HepG2 (cell line): ENCODE measurements at regions not wholly inside any gene's neighbourhood (a gene's known extent, or its start where the extent isn't known, plus 50 kb on each side); places are given as distances from the start of the nearest gene placed in this dataset.

Source experiments
- ATAC-seq: fragments of 200-7000 bp; cut with Tn5 transposase; 3 replicates; pipeline ENCODE4 v1.9.1; 2020; ENCODE audit warnings: mild to moderate bottlenecking, moderate library complexity
- BruUV-seq: library from RNA; stranded (reverse); fragments of 400-500 nt; replicated peaks from 2 replicates; lab custom pipeline; 2021; lab: Mats Ljungman, UMichigan
- CTCF ChIA-PET: fragments of 300-600 bp; formaldehyde crosslinking; extraction: SDS; loops from one replicate; lab custom pipeline; 2021; ENCODE audit warnings: low total read pairs, inconsistent platforms, low intra/inter-chr PET ratio; lab: Yijun Ruan, JAX
- POLR2A ChIA-PET: fragments of 350-600 bp; sonication (Branson Sonifier 250); formaldehyde crosslinking; loops from one replicate; lab custom pipeline; 2020; ENCODE audit warnings: antibody characterized with exemption, inconsistent platforms; lab: Yijun Ruan, JAX
- DNase-seq: peaks from one replicate; pipeline ENCODE4 v3.0.0-alpha.2; 2015; ENCODE audit warnings: low spot score
- FAIRE-seq: peaks from 3 replicates; lab custom pipeline; 2011; peaks lifted over from hg19 to GRCh38; lab: Jason Lieb, UNC
- H2AFZ ChIP-seq: one replicate; pipeline ENCODE4 v1.6.1; 2011; ENCODE audit warnings: low read length, inconsistent platforms
- H3K27ac ChIP-seq: fragments of 300-600 bp; 3 replicates; pipeline ENCODE4 v1.8.0; 2011; ENCODE audit warnings: mixed run types, mild to moderate bottlenecking, mixed read lengths, low read length, inconsistent platforms; ENCODE audit not compliant: insufficient read depth; ENCODE audit errors: extremely low read length
- H3K27me3 ChIP-seq, 2 experiments: fragments of 200-600 bp in 1 of 2; 2 replicates in 1 of 2; 3 replicates in 1 of 2; pipeline versions ENCODE4 v1.6.0 to v1.8.0; 2011; ENCODE audit warnings: low read length in 2 of 2, mild to moderate bottlenecking in 2 of 2, moderate library complexity in 2 of 2, inconsistent platforms in 1 of 2; ENCODE audit not compliant: insufficient read depth in 2 of 2, control insufficient read depth in 1 of 2
- H3K36me3 ChIP-seq, 2 experiments: fragments of 200-600 bp in 1 of 2; replicated peaks in 1 of 2; 2 replicates in 1 of 2; 3 replicates in 1 of 2; pipeline versions ENCODE4 v1.5.1 to v1.8.0; 2011; ENCODE audit warnings: low read length in 2 of 2, inconsistent platforms in 1 of 2; ENCODE audit not compliant: insufficient read depth in 2 of 2, control insufficient read depth in 1 of 2
- H3K4me1 ChIP-seq: 2 replicates; pipeline ENCODE4 v1.5.1; 2012; ENCODE audit warnings: low read length, inconsistent platforms; ENCODE audit not compliant: insufficient read depth
- H3K4me2 ChIP-seq: 2 replicates; pipeline ENCODE4 v1.6.0; 2011; ENCODE audit warnings: low read depth, low read length, inconsistent platforms
- H3K4me3 ChIP-seq, 3 experiments: fragments of 200-600 bp in 1 of 3; sonication (generic), shearing (Covaris generic) in 1 of 3; replicated peaks in 1 of 3; 2 replicates each; pipeline ENCODE4 v1.5.1; 2011 to 2016; ENCODE audit warnings: low read length in 3 of 3, inconsistent platforms in 2 of 3, low read depth in 2 of 3, mild to moderate bottlenecking in 2 of 3, control low read depth in 1 of 3, mixed read lengths in 1 of 3; ENCODE audit not compliant: insufficient read depth in 1 of 3
- H3K79me2 ChIP-seq: one replicate; pipeline ENCODE4 v1.6.1; 2011; ENCODE audit warnings: low read length, inconsistent platforms; ENCODE audit not compliant: insufficient read depth
- H3K9ac ChIP-seq: 2 replicates; pipeline ENCODE4 v1.6.0; 2011; ENCODE audit warnings: mild to moderate bottlenecking, low read depth, low read length, inconsistent platforms; ENCODE audit not compliant: insufficient read depth
- H3K9me3 ChIP-seq: 2 replicates; pipeline ENCODE4 v1.5.1; 2012; ENCODE audit warnings: mild to moderate bottlenecking, low read length
- H4K20me1 ChIP-seq: 2 replicates; pipeline ENCODE4 v1.6.0; 2011; ENCODE audit warnings: inconsistent platforms, mild to moderate bottlenecking, low read length, moderate library complexity; ENCODE audit not compliant: insufficient read depth
- CCDC6 ChIP-seq: sonication (generic); formaldehyde crosslinking; IDR thresholded peaks from 2 replicates; pipeline ENCODE4 v1.8.1; 2022; ENCODE audit warnings: mild to moderate bottlenecking, missing genetic modification reagents, moderate library complexity
- FIP1L1 ChIP-seq: fragments of 200-400 bp; formaldehyde crosslinking; IDR thresholded peaks from 2 replicates; pipeline ENCODE4 v1.6.1; 2018; ENCODE audit warnings: low read depth, mild to moderate bottlenecking, low read length, moderate library complexity, borderline replicate concordance; ENCODE audit not compliant: insufficient read depth
- HNF4G ChIP-seq, 2 experiments: sonication (generic) in 1 of 2; formaldehyde crosslinking in 1 of 2; IDR thresholded peaks; 2 replicates each; pipeline versions ENCODE4 v1.4.0 to v1.6.1; 2011 to 2020; ENCODE audit warnings: borderline replicate concordance in 2 of 2, low read depth in 2 of 2, mild to moderate bottlenecking in 2 of 2, low read length in 1 of 2, missing genetic modification reagents in 1 of 2, moderate library complexity in 1 of 2
- HOXA5 ChIP-seq: sonication (generic); formaldehyde crosslinking; IDR thresholded peaks from 2 replicates; pipeline ENCODE4 v1.4.0; 2020; ENCODE audit warnings: missing genetic modification reagents
- KLF13 ChIP-seq: sonication (generic); formaldehyde crosslinking; IDR thresholded peaks from 2 replicates; pipeline ENCODE4 v1.4.0; 2020; ENCODE audit warnings: mild to moderate bottlenecking, missing genetic modification reagents
- POLR2AphosphoS5 ChIP-seq: IDR thresholded peaks from 2 replicates; pipeline ENCODE4 v1.6.1; 2012; ENCODE audit warnings: low read depth, low read length
- YEATS4 ChIP-seq: sonication (generic); formaldehyde crosslinking; IDR thresholded peaks from 2 replicates; pipeline ENCODE4 v1.4.0; 2020; ENCODE audit warnings: missing genetic modification reagents, borderline replicate concordance
- ZFP37 ChIP-seq: sonication (generic); formaldehyde crosslinking; IDR thresholded peaks from 2 replicates; pipeline ENCODE4 v1.4.0; 2020; ENCODE audit warnings: missing genetic modification reagents, borderline replicate concordance
- ZNF530 ChIP-seq: sonication (generic); formaldehyde crosslinking; IDR thresholded peaks from 2 replicates; pipeline ENCODE4 v1.5.0; 2020; ENCODE audit warnings: low read depth, mild to moderate bottlenecking, missing genetic modification reagents
- ZNF570 ChIP-seq: sonication (generic); formaldehyde crosslinking; IDR thresholded peaks from 2 replicates; pipeline ENCODE4 v1.4.0; 2020; ENCODE audit warnings: mild to moderate bottlenecking, missing genetic modification reagents, borderline replicate concordance
- ZNF597 ChIP-seq: sonication (generic); formaldehyde crosslinking; IDR thresholded peaks from 2 replicates; pipeline ENCODE4 v1.5.0; 2020; ENCODE audit warnings: missing genetic modification reagents
- WGBS: methylation state at CpG from one replicate; pipeline ENCODE4 v1.1.6; 2017; ENCODE audit warnings: low lambda C conversion rate; 5-methylcytosine and 5-hydroxymethylcytosine counted together
- in situ Hi-C: cut with HindIII; loops from 2 replicates; pipeline ENCODE4 v1.10.0; 2017; ENCODE audit warnings: low pct_unique_long_range_greater_than_20kb; ENCODE audit not compliant: extremely low pct_ligation_motif_present
- intact Hi-C: fragments of 100-400 bp; cut with micrococcal nuclease; formaldehyde crosslinking; loops from one replicate; pipeline ENCODE4 v1.10.0; 2022; ENCODE audit not compliant: unreplicated experiment

GRCh38 chr10:88023676-88024075 is 160.3 kb downstream of the PTEN start:
- H2AFZ ChIP-seq, result no peak overlapping the region
- no TSS peak for BruUV-seq
- 0% methylated on average over 1 of the region's 1 CpG for WGBS
- intact Hi-C loops (no loop called here), in situ Hi-C loops (no loop called here)
- no peaks in the 10 kb centered on the region for H3K36me3 ChIP-seq
- CTCF ChIA-PET, result no interaction called here
- H3K27me3 ChIP-seq, result no peaks in the 10 kb centered on the region
- POLR2A ChIA-PET, result no interaction called here
- no peaks in the 10 kb centered on the region for H4K20me1 ChIP-seq
- H3K4me3 ChIP-seq, result no peak overlapping the region
- peaks cover 8% of the 10 kb centered on the region for H3K4me1 ChIP-seq
- TF ChIP-seq POLR2AphosphoS5 (no peak), HNF4G (IDR thresholded peaks at IDR 0.05; ENCODE audit: borderline replicate concordance, low read depth, low read length) (no peak), HNF4G (CRISPR knock-in tag; IDR thresholded peaks at IDR 0.05; ENCODE audit: borderline replicate concordance, low read depth) (no peak), CCDC6 (CRISPR knock-in tag) (no peak), ZNF570 (CRISPR knock-in tag) (no peak), HOXA5 (no peak), KLF13 (no peak)
- no peak overlapping the region for H3K4me2 ChIP-seq
- FAIRE-seq (no peak), ATAC-seq (no peak), DNase-seq (no peak)
- H3K79me2 ChIP-seq, result no peaks in the 10 kb centered on the region
- no peak overlapping the region for H3K9ac ChIP-seq
- no peaks in the 10 kb centered on the region for H3K9me3 ChIP-seq
- no peak overlapping the region for H3K27ac ChIP-seq

- ChIA-PET POLR2A (no interaction called here), CTCF (no interaction called here)
- H3K27me3 ChIP-seq, result no peaks in the 10 kb centered on the region
- no peak overlapping the region for H3K4me3 ChIP-seq
- H3K79me2 ChIP-seq, result no peaks in the 10 kb centered on the region
- no peaks in the 10 kb centered on the region for H3K9me3 ChIP-seq
- no peak overlapping the region for H3K9ac ChIP-seq
- WGBS, result 36% methylated on average over 3 of the region's 3 CpGs
- no peak for DNase-seq
- no peaks in the 10 kb centered on the region for H3K36me3 ChIP-seq
- intact Hi-C loops (no loop called here), in situ Hi-C loops (no loop called here)
- H3K4me1 ChIP-seq, result peaks cover 15% of the 10 kb centered on the region
- no TSS peak for BruUV-seq
- H3K4me2 ChIP-seq, result no peak overlapping the region
- TF ChIP-seq YEATS4 (no peak), ZNF597 (no peak), ZFP37 (no peak), FIP1L1 (no peak), ZNF530 (CRISPR knock-in tag) (no peak)
- H2AFZ ChIP-seq, result no peak overlapping the region
- ATAC-seq, result no peak
- no peak overlapping the region for H3K27ac ChIP-seq
- no peak for FAIRE-seq
- no peaks in the 10 kb centered on the region for H4K20me1 ChIP-seq
Measured at GRCh38 chr10:88026031-88026430, 162.6 kb downstream of the PTEN start.
